HepG2 (cell line): ENCODE measurements at regions not wholly inside any gene's neighbourhood (a gene's known extent, or its start where the extent isn't known, plus 50 kb on each side); places are given as distances from the start of the nearest gene placed in this dataset.

ENCODE experiments used
- ATAC-seq: fragments of 200-7000 bp; cut with Tn5 transposase; 3 replicates; pipeline ENCODE4 v1.9.1; 2020; ENCODE audit warnings: mild to moderate bottlenecking, moderate library complexity
- BruUV-seq: library from RNA; stranded (reverse); fragments of 400-500 nt; replicated peaks from 2 replicates; lab custom pipeline; 2021; lab: Mats Ljungman, UMichigan
- CTCF ChIA-PET: fragments of 300-600 bp; formaldehyde crosslinking; extraction: SDS; loops from one replicate; lab custom pipeline; 2021; ENCODE audit warnings: low total read pairs, inconsistent platforms, low intra/inter-chr PET ratio; lab: Yijun Ruan, JAX
- POLR2A ChIA-PET: fragments of 350-600 bp; sonication (Branson Sonifier 250); formaldehyde crosslinking; loops from one replicate; lab custom pipeline; 2020; ENCODE audit warnings: antibody characterized with exemption, inconsistent platforms; lab: Yijun Ruan, JAX
- DNase-seq: peaks from one replicate; pipeline ENCODE4 v3.0.0-alpha.2; 2015; ENCODE audit warnings: low spot score
- FAIRE-seq: peaks from 3 replicates; lab custom pipeline; 2011; peaks lifted over from hg19 to GRCh38; lab: Jason Lieb, UNC
- H2AFZ ChIP-seq: one replicate; pipeline ENCODE4 v1.6.1; 2011; ENCODE audit warnings: low read length, inconsistent platforms
- H3K27ac ChIP-seq: fragments of 300-600 bp; 3 replicates; pipeline ENCODE4 v1.8.0; 2011; ENCODE audit warnings: mixed run types, mild to moderate bottlenecking, mixed read lengths, low read length, inconsistent platforms; ENCODE audit not compliant: insufficient read depth; ENCODE audit errors: extremely low read length
- H3K27me3 ChIP-seq, 2 experiments: fragments of 200-600 bp in 1 of 2; 2 replicates in 1 of 2; 3 replicates in 1 of 2; pipeline versions ENCODE4 v1.6.0 to v1.8.0; 2011; ENCODE audit warnings: low read length in 2 of 2, mild to moderate bottlenecking in 2 of 2, moderate library complexity in 2 of 2, inconsistent platforms in 1 of 2; ENCODE audit not compliant: insufficient read depth in 2 of 2, control insufficient read depth in 1 of 2
- H3K36me3 ChIP-seq, 2 experiments: fragments of 200-600 bp in 1 of 2; replicated peaks in 1 of 2; 2 replicates in 1 of 2; 3 replicates in 1 of 2; pipeline versions ENCODE4 v1.5.1 to v1.8.0; 2011; ENCODE audit warnings: low read length in 2 of 2, inconsistent platforms in 1 of 2; ENCODE audit not compliant: insufficient read depth in 2 of 2, control insufficient read depth in 1 of 2
- H3K4me1 ChIP-seq: 2 replicates; pipeline ENCODE4 v1.5.1; 2012; ENCODE audit warnings: low read length, inconsistent platforms; ENCODE audit not compliant: insufficient read depth
- H3K4me2 ChIP-seq: 2 replicates; pipeline ENCODE4 v1.6.0; 2011; ENCODE audit warnings: low read depth, low read length, inconsistent platforms
- H3K4me3 ChIP-seq, 3 experiments: fragments of 200-600 bp in 1 of 3; sonication (generic), shearing (Covaris generic) in 1 of 3; replicated peaks in 1 of 3; 2 replicates each; pipeline ENCODE4 v1.5.1; 2011 to 2016; ENCODE audit warnings: low read length in 3 of 3, inconsistent platforms in 2 of 3, low read depth in 2 of 3, mild to moderate bottlenecking in 2 of 3, control low read depth in 1 of 3, mixed read lengths in 1 of 3; ENCODE audit not compliant: insufficient read depth in 1 of 3
- H3K79me2 ChIP-seq: one replicate; pipeline ENCODE4 v1.6.1; 2011; ENCODE audit warnings: low read length, inconsistent platforms; ENCODE audit not compliant: insufficient read depth
- H3K9ac ChIP-seq: 2 replicates; pipeline ENCODE4 v1.6.0; 2011; ENCODE audit warnings: mild to moderate bottlenecking, low read depth, low read length, inconsistent platforms; ENCODE audit not compliant: insufficient read depth
- H3K9me3 ChIP-seq: 2 replicates; pipeline ENCODE4 v1.5.1; 2012; ENCODE audit warnings: mild to moderate bottlenecking, low read length
- H4K20me1 ChIP-seq: 2 replicates; pipeline ENCODE4 v1.6.0; 2011; ENCODE audit warnings: inconsistent platforms, mild to moderate bottlenecking, low read length, moderate library complexity; ENCODE audit not compliant: insufficient read depth
- FOXA1 ChIP-seq, 2 experiments: fragments of 450-650 bp in 1 of 2; sonication (generic) in 1 of 2; formaldehyde crosslinking in 1 of 2; IDR thresholded peaks; 2 replicates each; pipeline versions ENCODE4 v1.4.0 to v1.6.1; 2016 to 2020; ENCODE audit warnings: missing genetic modification reagents in 1 of 2
- KLF15 ChIP-seq: sonication (generic); formaldehyde crosslinking; IDR thresholded peaks from 2 replicates; pipeline ENCODE4 v1.8.1; 2023; ENCODE audit warnings: borderline replicate concordance, mild to moderate bottlenecking, inconsistent platforms, missing genetic modification reagents, mixed read lengths
- KLF16 ChIP-seq, 2 experiments: sonication (generic) in 1 of 2; formaldehyde crosslinking in 1 of 2; IDR thresholded peaks; 2 replicates each; pipeline versions ENCODE4 v1.6.1 to v1.8.0; 2016 to 2023; ENCODE audit warnings: missing genetic modification reagents in 2 of 2, missing compliant biosample characterization in 1 of 2
- MAX ChIP-seq: IDR thresholded peaks from 2 replicates; pipeline ENCODE4 v1.6.1; 2012; ENCODE audit warnings: inconsistent platforms
- RBM22 ChIP-seq: fragments of 200-400 bp; formaldehyde crosslinking; optimal IDR thresholded peaks from 2 replicates; pipeline ENCODE3; 2017; ENCODE audit warnings: mild to moderate bottlenecking, low read length, moderate library complexity
- RNF219 ChIP-seq: sonication (generic); formaldehyde crosslinking; IDR thresholded peaks from 2 replicates; pipeline ENCODE4 v1.5.0; 2020; ENCODE audit warnings: mild to moderate bottlenecking, missing genetic modification reagents
- SRSF4 ChIP-seq: fragments of 200-400 bp; formaldehyde crosslinking; IDR thresholded peaks from one replicate; pipeline ENCODE4 v1.6.1; 2018; ENCODE audit warnings: mild to moderate bottlenecking, low read depth, low read length, moderate library complexity; ENCODE audit not compliant: poor library complexity, severe bottlenecking
- ZBTB42 ChIP-seq: sonication (generic); formaldehyde crosslinking; IDR thresholded peaks from 2 replicates; pipeline ENCODE4 v1.5.0; 2020; ENCODE audit warnings: mild to moderate bottlenecking, missing genetic modification reagents
- ZNF142 ChIP-seq: sonication (generic); formaldehyde crosslinking; IDR thresholded peaks from 2 replicates; pipeline ENCODE4 v1.4.0; 2020; ENCODE audit warnings: missing genetic modification reagents
- ZNF720 ChIP-seq: sonication (generic); formaldehyde crosslinking; IDR thresholded peaks from 2 replicates; pipeline ENCODE4 v1.4.0; 2020; ENCODE audit warnings: missing genetic modification reagents
- ZNF784 ChIP-seq: sonication (generic); formaldehyde crosslinking; IDR thresholded peaks from 2 replicates; pipeline ENCODE4 v1.5.1; 2020; ENCODE audit warnings: missing genetic modification reagents, mild to moderate bottlenecking, borderline replicate concordance
- ZUFSP ChIP-seq: sonication (generic); formaldehyde crosslinking; IDR thresholded peaks from 2 replicates; pipeline ENCODE4 v1.9.0; 2021; ENCODE audit warnings: missing genetic modification reagents, mild to moderate bottlenecking, borderline replicate concordance
- ZZZ3 ChIP-seq: sonication (generic); formaldehyde crosslinking; IDR thresholded peaks from 2 replicates; pipeline ENCODE4 v1.4.0; 2020; ENCODE audit warnings: missing genetic modification reagents, mild to moderate bottlenecking, borderline replicate concordance
- WGBS: methylation state at CpG from one replicate; pipeline ENCODE4 v1.1.6; 2017; ENCODE audit warnings: low lambda C conversion rate; 5-methylcytosine and 5-hydroxymethylcytosine counted together
- in situ Hi-C: cut with HindIII; loops from 2 replicates; pipeline ENCODE4 v1.10.0; 2017; ENCODE audit warnings: low pct_unique_long_range_greater_than_20kb; ENCODE audit not compliant: extremely low pct_ligation_motif_present
- intact Hi-C: fragments of 100-400 bp; cut with micrococcal nuclease; formaldehyde crosslinking; loops from one replicate; pipeline ENCODE4 v1.10.0; 2022; ENCODE audit not compliant: unreplicated experiment

GRCh38 chr13:109301726-109302125 is 484.7 kb downstream of the IRS2 start:
- ATAC-seq (no peak), FAIRE-seq (no peak), DNase-seq (no peak)
- in situ Hi-C loops, result no loop called here
- WGBS, result 42% methylated on average over 2 of the region's 5 CpGs
- Histone ChIP-seq H3K79me2 (no peaks in the 10 kb centered on the region), H3K36me3 (no peaks in the 10 kb centered on the region), H3K9ac (no peak overlapping the region), H4K20me1 (no peaks in the 10 kb centered on the region), H3K27ac (no peak overlapping the region), H3K4me2 (no peak overlapping the region), H3K4me3 (no peak overlapping the region), H3K27me3 (no peaks in the 10 kb centered on the region), H3K4me1 (no peaks in the 10 kb centered on the region), H2AFZ (no peak overlapping the region), H3K9me3 (peaks cover 32% of the 10 kb centered on the region)
- intact Hi-C loops, result no loop called here
- no TSS peak for BruUV-seq
- CTCF ChIA-PET, result no interaction called here
- POLR2A ChIA-PET, result no interaction called here
- TF ChIP-seq ZNF142 (CRISPR knock-in tag), result no peak
- TF ChIP-seq KLF15 (CRISPR knock-in tag), result no peak
- no peak for TF ChIP-seq MAX
- no peak for TF ChIP-seq RBM22
- no peak for TF ChIP-seq RNF219 (CRISPR knock-in tag)
- TF ChIP-seq ZNF784 (CRISPR knock-in tag), result no peak
- no peak for TF ChIP-seq ZBTB42
- TF ChIP-seq ZZZ3, result no peak
- no peak for TF ChIP-seq KLF16 (CRISPR knock-in tag; IDR thresholded peaks at IDR 0.05)
- no peak for TF ChIP-seq FOXA1 (IDR thresholded peaks at IDR 0.05)
- no peak for TF ChIP-seq FOXA1 (CRISPR knock-in tag; IDR thresholded peaks at IDR 0.05)
- no peak for TF ChIP-seq ZNF720 (CRISPR knock-in tag)
- TF ChIP-seq ZUFSP, result no peak
- no peak for TF ChIP-seq SRSF4
